Smooth muscle cell (in vitro differentiated cells): ENCODE measurements at regions not wholly inside any gene's neighbourhood (a gene's known extent, or its start where the extent isn't known, plus 50 kb on each side); places are given as distances from the start of the nearest gene placed in this dataset.

Experiments
- DNase-seq: peaks from one replicate; lab custom pipeline; 2025; ENCODE audit not compliant: unreplicated experiment; lab: John Stamatoyannopoulos, UW
- H2AFZ ChIP-seq: fragments of 200-600 bp; sonication (generic); 2 replicates; pipeline ENCODE4 v1.6.0; 2016; ENCODE audit warnings: antibody characterized with exemption, low read depth, mild to moderate bottlenecking
- H3F3A ChIP-seq: fragments of 200-600 bp; sonication (generic); 2 replicates; pipeline ENCODE4 v1.6.0; 2017; ENCODE audit warnings: antibody characterized with exemption, low read depth
- H3K27ac ChIP-seq: fragments of 200-600 bp; sonication (generic); 2 replicates; pipeline ENCODE4 v1.5.1; 2016; ENCODE audit warnings: low read depth, mild to moderate bottlenecking
- H3K27me3 ChIP-seq: fragments of 200-600 bp; sonication (generic); 2 replicates; pipeline ENCODE4 v1.6.1; 2016; ENCODE audit warnings: low read depth, mild to moderate bottlenecking
- H3K36me3 ChIP-seq: fragments of 200-600 bp; sonication (generic); 2 replicates; pipeline ENCODE4 v1.5.1; 2016; ENCODE audit warnings: low read depth
- H3K4me1 ChIP-seq: fragments of 200-600 bp; sonication (generic); 2 replicates; pipeline ENCODE4 v1.5.1; 2016; ENCODE audit warnings: low read depth
- H3K4me2 ChIP-seq: fragments of 200-600 bp; sonication (generic); 2 replicates; pipeline ENCODE4 v1.6.0; 2016; ENCODE audit warnings: mild to moderate bottlenecking
- H3K4me3 ChIP-seq: fragments of 200-600 bp; sonication (generic); 2 replicates; pipeline ENCODE4 v1.5.1; 2016; ENCODE audit warnings: mild to moderate bottlenecking
- H3K79me2 ChIP-seq: fragments of 200-600 bp; sonication (generic); 2 replicates; pipeline ENCODE4 v1.6.0; 2016; ENCODE audit warnings: low read depth, mild to moderate bottlenecking
- H3K9ac ChIP-seq: fragments of 200-600 bp; sonication (generic); 2 replicates; pipeline ENCODE4 v1.6.0; 2016; ENCODE audit warnings: low read depth
- H3K9me3 ChIP-seq: fragments of 200-600 bp; sonication (generic); replicated peaks from 2 replicates; pipeline ENCODE4 v1.5.1; 2016; ENCODE audit warnings: low read depth
- H4K20me1 ChIP-seq: fragments of 200-600 bp; sonication (generic); 2 replicates; pipeline ENCODE4 v1.6.0; 2016; ENCODE audit warnings: low read depth
- CTCF ChIP-seq: fragments of 200-600 bp; sonication (generic); IDR thresholded peaks from 2 replicates; pipeline ENCODE4 v1.5.1; 2017; ENCODE audit warnings: borderline replicate concordance, mild to moderate bottlenecking, antibody characterized with exemption; ENCODE audit not compliant: insufficient read depth, poor library complexity, severe bottlenecking
- WGBS: methylation state at CpG from one replicate; pipeline ENCODE4 v1.1.7; 2016; ENCODE audit warnings: low lambda C conversion rate; 5-methylcytosine and 5-hydroxymethylcytosine counted together

GRCh38 chr4:53672873-53673272 is 81.6 kb upstream of the LNX1 start:
- Histone ChIP-seq H3F3A (no peaks in the 10 kb centered on the region), H3K79me2 (no peaks in the 10 kb centered on the region), H3K36me3 (no peaks in the 10 kb centered on the region), H3K9ac (no peak overlapping the region), H3K4me2 (no peak overlapping the region), H3K4me1 (no peaks in the 10 kb centered on the region), H3K27me3 (no peaks in the 10 kb centered on the region), H3K4me3 (no peak overlapping the region), H3K9me3 (no peaks in the 10 kb centered on the region), H3K27ac (no peak overlapping the region), H2AFZ (no peak overlapping the region), H4K20me1 (no peaks in the 10 kb centered on the region)
- 81% methylated on average over 2 of the region's 2 CpGs for WGBS
- no peak for DNase-seq
- TF ChIP-seq CTCF, result no peak

GRCh38 chr4:53671757-53672156 is 80.5 kb upstream of the LNX1 start:
- Histone ChIP-seq H3K4me1 (no peaks in the 10 kb centered on the region), H3K36me3 (no peaks in the 10 kb centered on the region), H4K20me1 (no peaks in the 10 kb centered on the region), H2AFZ (no peak overlapping the region), H3K79me2 (no peaks in the 10 kb centered on the region), H3K4me3 (no peak overlapping the region), H3F3A (no peaks in the 10 kb centered on the region), H3K9ac (no peak overlapping the region), H3K9me3 (no peaks in the 10 kb centered on the region), H3K27me3 (no peaks in the 10 kb centered on the region), H3K4me2 (no peak overlapping the region), H3K27ac (no peak overlapping the region)
- no peak for DNase-seq
- TF ChIP-seq CTCF, result no peak
- 80% methylated on average over 2 of the region's 2 CpGs for WGBS

GRCh38 chr4:53659737-53660136 is 68.5 kb upstream of the LNX1 start:
- no peaks in the 10 kb centered on the region for H3K27me3 ChIP-seq
- H3K36me3 ChIP-seq, result no peaks in the 10 kb centered on the region
- no peaks in the 10 kb centered on the region for H3K9me3 ChIP-seq
- H3K4me3 ChIP-seq, result no peak overlapping the region
- 33% methylated on average over 2 of the region's 2 CpGs for WGBS
- H3K27ac ChIP-seq, result no peak overlapping the region
- no peaks in the 10 kb centered on the region for H3F3A ChIP-seq
- DNase-seq, result no peak
- no peaks in the 10 kb centered on the region for H3K79me2 ChIP-seq
- no peaks in the 10 kb centered on the region for H4K20me1 ChIP-seq
- no peak overlapping the region for H2AFZ ChIP-seq
- H3K4me1 ChIP-seq, result no peaks in the 10 kb centered on the region
- H3K9ac ChIP-seq, result no peak overlapping the region
- TF ChIP-seq CTCF, result no peak
- no peak overlapping the region for H3K4me2 ChIP-seq

- DNase-seq, result no peak
- no peaks in the 10 kb centered on the region for H3F3A ChIP-seq
- H3K79me2 ChIP-seq, result no peaks in the 10 kb centered on the region
- H3K4me1 ChIP-seq, result no peaks in the 10 kb centered on the region
- H3K4me3 ChIP-seq, result no peak overlapping the region
- peak overlapping the region; percentile 28 for H2AFZ ChIP-seq
- no peaks in the 10 kb centered on the region for H3K27me3 ChIP-seq
- H3K27ac ChIP-seq, result no peak overlapping the region
- no peak overlapping the region for H3K4me2 ChIP-seq
- WGBS, result 92% methylated on average over 5 of the region's 5 CpGs
- H3K9ac ChIP-seq, result no peak overlapping the region
- no peaks in the 10 kb centered on the region for H3K36me3 ChIP-seq
- H3K9me3 ChIP-seq, result no peaks in the 10 kb centered on the region
- no peak for TF ChIP-seq CTCF
- H4K20me1 ChIP-seq, result no peaks in the 10 kb centered on the region
Measured at GRCh38 chr4:53659112-53659511, 67.8 kb upstream of the LNX1 start.
